GM12874 (cell line): ENCODE measurements at regions not wholly inside any gene's neighbourhood (a gene's known extent, or its start where the extent isn't known, plus 50 kb on each side); places are given as distances from the start of the nearest gene placed in this dataset.

ENCODE experiments used
- TF ChIP-seq, protein P1 (sequence below): IDR thresholded peaks from 2 replicates; pipeline ENCODE4 v1.5.1; 2011; ENCODE audit warnings: low read depth, mild to moderate bottlenecking, control low read depth, low read length, moderate library complexity; ENCODE audit not compliant: insufficient read depth

- TF ChIP-seq, protein P1, sequence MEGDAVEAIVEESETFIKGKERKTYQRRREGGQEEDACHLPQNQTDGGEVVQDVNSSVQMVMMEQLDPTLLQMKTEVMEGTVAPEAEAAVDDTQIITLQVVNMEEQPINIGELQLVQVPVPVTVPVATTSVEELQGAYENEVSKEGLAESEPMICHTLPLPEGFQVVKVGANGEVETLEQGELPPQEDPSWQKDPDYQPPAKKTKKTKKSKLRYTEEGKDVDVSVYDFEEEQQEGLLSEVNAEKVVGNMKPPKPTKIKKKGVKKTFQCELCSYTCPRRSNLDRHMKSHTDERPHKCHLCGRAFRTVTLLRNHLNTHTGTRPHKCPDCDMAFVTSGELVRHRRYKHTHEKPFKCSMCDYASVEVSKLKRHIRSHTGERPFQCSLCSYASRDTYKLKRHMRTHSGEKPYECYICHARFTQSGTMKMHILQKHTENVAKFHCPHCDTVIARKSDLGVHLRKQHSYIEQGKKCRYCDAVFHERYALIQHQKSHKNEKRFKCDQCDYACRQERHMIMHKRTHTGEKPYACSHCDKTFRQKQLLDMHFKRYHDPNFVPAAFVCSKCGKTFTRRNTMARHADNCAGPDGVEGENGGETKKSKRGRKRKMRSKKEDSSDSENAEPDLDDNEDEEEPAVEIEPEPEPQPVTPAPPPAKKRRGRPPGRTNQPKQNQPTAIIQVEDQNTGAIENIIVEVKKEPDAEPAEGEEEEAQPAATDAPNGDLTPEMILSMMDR, result no peak
Observed at GRCh38 chr17:10976401-10976800, 138.5 kb upstream of the PIRT start.

- TF ChIP-seq, protein P1, result no peak
Observed at GRCh38 chr17:10968007-10968406, 130.1 kb upstream of the PIRT start.

- TF ChIP-seq, protein P1, result no peak
Observed at GRCh38 chr17:10956821-10957220, 118.9 kb upstream of the PIRT start.

- TF ChIP-seq, protein P1, result no peak
Observed at GRCh38 chr17:10944819-10945218, 106.9 kb upstream of the PIRT start.

GRCh38 chr17:10936931-10937330, 99.0 kb upstream of the PIRT start:
- TF ChIP-seq, protein P1, result no peak

GRCh38 chr17:10932938-10933337, 95.1 kb upstream of the PIRT start:
- TF ChIP-seq, protein P1, result no peak

DNA sequence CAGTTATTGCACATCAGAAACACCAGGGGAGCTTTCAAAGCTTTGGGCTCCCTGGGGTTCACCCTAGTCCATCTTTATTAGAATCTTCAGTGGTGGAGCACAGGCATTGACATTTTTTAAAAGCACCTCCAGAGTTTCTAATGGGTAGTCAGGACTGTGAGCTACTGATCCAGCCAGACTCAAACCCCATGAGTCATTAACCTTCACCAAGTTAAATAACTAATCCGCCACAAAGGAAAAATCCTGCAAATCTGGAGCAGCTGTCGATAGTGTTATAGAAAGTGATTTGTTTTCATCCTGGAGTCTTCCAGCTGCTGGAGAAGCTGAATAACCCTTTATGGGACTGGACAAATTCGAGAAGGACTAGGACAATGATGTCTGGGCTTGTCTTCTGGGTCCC, 93.2 kb upstream of the PIRT start:
- TF ChIP-seq, protein P1, result no peak

- TF ChIP-seq, protein P1, result no peak
Observed at GRCh38 chr17:10927712-10928111, 89.8 kb upstream of the PIRT start.
